Right lobe of liver (tissue), 6 donors: ENCODE measurements at regions not wholly inside any gene's neighbourhood (a gene's known extent, or its start where the extent isn't known, plus 50 kb on each side); places are given as distances from the start of the nearest gene placed in this dataset.

ENCODE experiments used
- ATAC-seq, 4 donors: fragments of 200-7000 bp; cut with Tn5 transposase; one replicate each; pipeline ENCODE4 v1.9.1; 2020; ENCODE audit warnings: mild to moderate bottlenecking in 4 of 4, moderate library complexity in 4 of 4
- DNase-seq, 3 donors: peaks; one replicate each; pipeline ENCODE4 v3.0.0-alpha.2; 2020
- H3K27ac ChIP-seq, 3 donors: fragments of 200-600 bp; one replicate each; pipeline ENCODE4 v1.8.0; 2022
- H3K27me3 ChIP-seq, 2 donors: fragments of 200-600 bp; one replicate each; pipeline ENCODE4 v1.8.0; 2022
- H3K36me3 ChIP-seq, 4 donors: fragments of 200-600 bp; sonication (generic) in 1 of 4; one replicate each; pipeline versions ENCODE4 v1.5.1 to v1.8.0; 2017 to 2022; ENCODE audit warnings: control low read depth in 1 of 4
- H3K4me1 ChIP-seq, 4 donors: fragments of 200-600 bp; sonication (generic) in 1 of 4; one replicate each; pipeline versions ENCODE4 v1.5.1 to v1.8.0; 2017 to 2022; ENCODE audit warnings: control low read depth in 1 of 4
- H3K4me3 ChIP-seq, 3 donors: fragments of 200-600 bp; one replicate each; pipeline ENCODE4 v1.8.0; 2022
- H3K9me3 ChIP-seq, 4 donors: fragments of 200-600 bp; sonication (generic) in 1 of 4; one replicate each; pipeline versions ENCODE4 v1.5.1 to v1.8.0; 2017 to 2022; ENCODE audit warnings: control low read depth in 1 of 4
- CTCF ChIP-seq, 4 donors: fragments of 200-600 bp in 3 of 4; fragments of 450-650 bp in 1 of 4; IDR thresholded peaks; one replicate each; pipeline versions ENCODE4 v1.5.1 to v1.8.0; 2016 to 2022; ENCODE audit warnings: antibody characterized with exemption in 4 of 4, mild to moderate bottlenecking in 2 of 4
- POLR2A ChIP-seq: fragments of 450-650 bp; IDR thresholded peaks from one replicate; pipeline ENCODE4 v1.6.1; 2017; ENCODE audit warnings: antibody characterized with exemption, mild to moderate bottlenecking
- WGBS: methylation state at CpG from one replicate; pipeline ENCODE4 v1.1.6; 2018; ENCODE audit warnings: low coverage, low lambda C conversion rate; ENCODE audit not compliant: insufficient coverage; ENCODE audit errors: missing lambda C conversion rate; 5-methylcytosine and 5-hydroxymethylcytosine counted together
- intact Hi-C, 2 donors: fragments of 100-400 bp; cut with DNase I; formaldehyde crosslinking; loops; one replicate each; pipeline versions ENCODE4 v1.11.2 to v1.14.1; 2022
- donor health status: DM: no; HTN: yes; CAD: no.
- donor health status: DM: no; HTN: no; CAD: no.
- donor health status: DM: no; HTN: no; CAD: no.
- donor health status: DM: no; HTN: yes; CAD: no.
- donor health status: DM: no; HTN: yes; CAD: no.

GRCh38 chr4:30265716-30266115, 454.5 kb upstream of the PCDH7 start:
- Histone ChIP-seq H3K27me3 (no peaks in the 10 kb centered on the region), H3K4me1 (no peaks in the 10 kb centered on the region), H3K9me3 (no peaks in the 10 kb centered on the region), H3K36me3 (no peaks in the 10 kb centered on the region), H3K4me3 (no peak overlapping the region), H3K27ac (no peak overlapping the region)
- TF ChIP-seq CTCF (IDR thresholded peaks at IDR 0.05): no peak
- no peak for TF ChIP-seq POLR2A
- intact Hi-C loops: no loop called here
- WGBS: 23% methylated on average over 3 of the region's 3 CpGs
- ATAC-seq: no peak
- no peak for DNase-seq

- DNase-seq (no peak), ATAC-seq (no peak)
- no peaks in the 10 kb centered on the region for H3K36me3 ChIP-seq
- H3K27me3 ChIP-seq: no peaks in the 10 kb centered on the region
- 22% methylated on average over 2 of the region's 2 CpGs for WGBS
- H3K27ac ChIP-seq: no peak overlapping the region
- intact Hi-C loops: no loop called here
- no peaks in the 10 kb centered on the region for H3K9me3 ChIP-seq
- H3K4me1 ChIP-seq: no peaks in the 10 kb centered on the region
- H3K4me3 ChIP-seq: no peak overlapping the region
- no peak for TF ChIP-seq POLR2A
- no peak for TF ChIP-seq CTCF (IDR thresholded peaks at IDR 0.05)
Observed at GRCh38 chr4:30268370-30268769, 451.8 kb upstream of the PCDH7 start.

GRCh38 chr4:30269850-30270249, 450.3 kb upstream of the PCDH7 start:
- DNase-seq (no peak), ATAC-seq (no peak)
- WGBS: 42% methylated on average over 6 of the region's 6 CpGs
- Histone ChIP-seq H3K4me1 (no peaks in the 10 kb centered on the region), H3K9me3 (no peaks in the 10 kb centered on the region), H3K27ac (no peak overlapping the region), H3K36me3 (no peaks in the 10 kb centered on the region), H3K4me3 (no peak overlapping the region), H3K27me3 (no peaks in the 10 kb centered on the region)
- TF ChIP-seq CTCF (IDR thresholded peaks at IDR 0.05): peak in 3 of 4 donors; percentile 19 to 35 (median 32)
- TF ChIP-seq POLR2A: no peak
- intact Hi-C loops: no loop called here

GRCh38 chr4:30281986-30282385, 438.2 kb upstream of the PCDH7 start:
- no peak for DNase-seq
- intact Hi-C loops: no loop called here
- no peak overlapping the region for H3K4me3 ChIP-seq
- no peaks in the 10 kb centered on the region for H3K36me3 ChIP-seq
- no peaks in the 10 kb centered on the region for H3K9me3 ChIP-seq
- ATAC-seq: no peak
- H3K27me3 ChIP-seq: no peaks in the 10 kb centered on the region
- TF ChIP-seq CTCF (IDR thresholded peaks at IDR 0.05) (no peak), POLR2A (no peak)
- no peak overlapping the region for H3K27ac ChIP-seq
- no peaks in the 10 kb centered on the region for H3K4me1 ChIP-seq

GRCh38 chr4:30283336-30283735, 436.8 kb upstream of the PCDH7 start:
- H3K27me3 ChIP-seq: no peaks in the 10 kb centered on the region
- DNase-seq (no peak), ATAC-seq (no peak)
- no peaks in the 10 kb centered on the region for H3K36me3 ChIP-seq
- intact Hi-C loops: no loop called here
- H3K4me3 ChIP-seq: no peak overlapping the region
- no peaks in the 10 kb centered on the region for H3K9me3 ChIP-seq
- H3K27ac ChIP-seq: no peak overlapping the region
- WGBS: 45% methylated on average over 3 of the region's 3 CpGs
- no peaks in the 10 kb centered on the region for H3K4me1 ChIP-seq
- no peak for TF ChIP-seq POLR2A
- no peak for TF ChIP-seq CTCF (IDR thresholded peaks at IDR 0.05)
